ENCODE measurements at regions not wholly inside any gene's neighbourhood (a gene's known extent, or its start where the extent isn't known, plus 50 kb on each side); places are given as distances from the start of the nearest gene placed in this dataset.
"Not testable (repeated sequence)": the region's sequence is repeated elsewhere in the genome, so short reads cannot be mapped to it uniquely, and the experiment has no call there.

GRCh38 chr2:16088035-16088801, 147.9 kb downstream of the MYCN start:
- H3K4me3 ChIP-seq: no peak overlapping the region
- no peaks in the 10 kb centered on the region for H3K36me3 ChIP-seq
- no peaks in the 10 kb centered on the region for H3K4me1 ChIP-seq
- no peak overlapping the region for H3K27ac ChIP-seq
- 67% methylated on average over 10 of the region's 10 CpGs for WGBS
- TF ChIP-seq POLR2A (IDR thresholded peaks at IDR 0.05) (no peak), EP300 (IDR thresholded peaks at IDR 0.05) (no peak), POLR2AphosphoS5 (IDR thresholded peaks at IDR 0.05) (no peak)
- TF ChIP-seq, protein P1, sequence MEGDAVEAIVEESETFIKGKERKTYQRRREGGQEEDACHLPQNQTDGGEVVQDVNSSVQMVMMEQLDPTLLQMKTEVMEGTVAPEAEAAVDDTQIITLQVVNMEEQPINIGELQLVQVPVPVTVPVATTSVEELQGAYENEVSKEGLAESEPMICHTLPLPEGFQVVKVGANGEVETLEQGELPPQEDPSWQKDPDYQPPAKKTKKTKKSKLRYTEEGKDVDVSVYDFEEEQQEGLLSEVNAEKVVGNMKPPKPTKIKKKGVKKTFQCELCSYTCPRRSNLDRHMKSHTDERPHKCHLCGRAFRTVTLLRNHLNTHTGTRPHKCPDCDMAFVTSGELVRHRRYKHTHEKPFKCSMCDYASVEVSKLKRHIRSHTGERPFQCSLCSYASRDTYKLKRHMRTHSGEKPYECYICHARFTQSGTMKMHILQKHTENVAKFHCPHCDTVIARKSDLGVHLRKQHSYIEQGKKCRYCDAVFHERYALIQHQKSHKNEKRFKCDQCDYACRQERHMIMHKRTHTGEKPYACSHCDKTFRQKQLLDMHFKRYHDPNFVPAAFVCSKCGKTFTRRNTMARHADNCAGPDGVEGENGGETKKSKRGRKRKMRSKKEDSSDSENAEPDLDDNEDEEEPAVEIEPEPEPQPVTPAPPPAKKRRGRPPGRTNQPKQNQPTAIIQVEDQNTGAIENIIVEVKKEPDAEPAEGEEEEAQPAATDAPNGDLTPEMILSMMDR (IDR thresholded peaks at IDR 0.05): no peak
- DNase-seq (ENCODE audit: low spot score in 2 of 2): no peak
- H3K9me3 ChIP-seq: no peaks in the 10 kb centered on the region
- H3K27me3 ChIP-seq: no peaks in the 10 kb centered on the region

GRCh38 chr2:16086136-16086535, 145.8 kb downstream of the MYCN start:
- not testable (repeated sequence) for H3K27me3 ChIP-seq; H3K36me3 ChIP-seq; H3K4me3 ChIP-seq; H3K4me1 ChIP-seq; DNase-seq (ENCODE audit: low spot score in 2 of 2); H3K27ac ChIP-seq; H3K9me3 ChIP-seq
- 94% methylated on average over 12 of the region's 12 CpGs for WGBS

DNA sequence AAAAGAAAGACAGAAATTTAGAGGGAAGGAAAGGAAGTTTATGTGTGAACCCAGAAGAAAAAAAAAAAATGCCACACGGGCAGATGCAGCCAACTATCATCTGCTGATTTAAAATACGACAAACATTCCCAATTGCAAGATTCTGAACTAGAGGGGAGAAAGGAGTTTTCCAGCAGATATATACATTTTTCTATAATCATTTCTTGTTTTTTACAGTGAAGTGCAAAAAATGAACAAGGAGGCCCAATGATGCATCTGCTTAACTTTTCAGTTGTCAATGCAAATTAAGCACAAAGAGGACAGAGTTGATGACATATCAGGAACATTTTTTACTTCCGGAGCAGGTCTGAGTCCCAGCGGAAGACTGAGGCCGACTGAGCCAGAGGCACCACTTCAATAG, 144.7 kb downstream of the MYCN start:
- no peaks in the 10 kb centered on the region for H3K9me3 ChIP-seq
- no peaks in the 10 kb centered on the region for H3K27me3 ChIP-seq
- H3K36me3 ChIP-seq: no peaks in the 10 kb centered on the region
- no peak for DNase-seq (ENCODE audit: low spot score in 2 of 2)
- no peak overlapping the region for H3K27ac ChIP-seq
- 80% methylated on average over 5 of the region's 5 CpGs for WGBS
- no peaks in the 10 kb centered on the region for H3K4me1 ChIP-seq
- TF ChIP-seq POLR2AphosphoS5 (IDR thresholded peaks at IDR 0.05) (no peak), POLR2A (IDR thresholded peaks at IDR 0.05) (no peak), EP300 (IDR thresholded peaks at IDR 0.05) (no peak)
- TF ChIP-seq, protein P1 (IDR thresholded peaks at IDR 0.05): no peak
- H3K4me3 ChIP-seq: no peak overlapping the region

- Histone ChIP-seq H3K9me3 (no peaks in the 10 kb centered on the region), H3K4me3 (no peak overlapping the region), H3K27ac (no peak overlapping the region), H3K36me3 (no peaks in the 10 kb centered on the region), H3K4me1 (no peaks in the 10 kb centered on the region), H3K27me3 (no peaks in the 10 kb centered on the region)
- no peak for DNase-seq (ENCODE audit: low spot score in 2 of 2)
- TF ChIP-seq POLR2AphosphoS5 (IDR thresholded peaks at IDR 0.05): no peak
- TF ChIP-seq POLR2A (IDR thresholded peaks at IDR 0.05): no peak
- no peak for TF ChIP-seq EP300 (IDR thresholded peaks at IDR 0.05)
- TF ChIP-seq, protein P1 (IDR thresholded peaks at IDR 0.05): no peak
- WGBS: 76% methylated on average over 8 of the region's 8 CpGs
These were observed 143.9 kb downstream of the MYCN start for GRCh38 chr2:16084274-16084673.

DNA sequence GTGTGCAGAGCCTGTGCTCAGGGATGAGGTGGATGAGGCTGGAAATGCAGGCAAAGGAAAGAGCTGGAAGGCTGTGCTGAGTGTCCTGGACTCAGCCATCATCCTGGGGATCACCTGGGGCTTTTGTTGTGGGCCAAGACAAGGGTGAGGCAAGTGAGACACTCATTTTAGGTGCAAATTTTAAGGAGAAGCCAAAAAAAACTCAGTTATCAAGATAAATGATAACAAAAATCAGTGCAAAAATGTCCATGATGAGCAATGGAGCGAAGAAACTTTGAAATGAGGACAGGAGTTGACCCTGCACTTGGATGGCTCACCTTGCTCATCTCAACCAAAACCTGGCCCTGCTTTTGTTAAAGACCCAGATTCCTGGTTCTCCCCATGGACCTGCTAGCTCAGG, 141.9 kb downstream of the MYCN start:
- no peaks in the 10 kb centered on the region for H3K9me3 ChIP-seq
- no peak overlapping the region for H3K4me3 ChIP-seq
- WGBS: 100% methylated on average over 1 of the region's 1 CpG
- no peak overlapping the region for H3K27ac ChIP-seq
- no peak for TF ChIP-seq POLR2AphosphoS5 (IDR thresholded peaks at IDR 0.05)
- TF ChIP-seq EP300 (IDR thresholded peaks at IDR 0.05): no peak
- TF ChIP-seq POLR2A (IDR thresholded peaks at IDR 0.05): no peak
- TF ChIP-seq, protein P1 (IDR thresholded peaks at IDR 0.05): no peak
- no peaks in the 10 kb centered on the region for H3K4me1 ChIP-seq
- DNase-seq (ENCODE audit: low spot score in 2 of 2): no peak
- no peaks in the 10 kb centered on the region for H3K27me3 ChIP-seq
- no peaks in the 10 kb centered on the region for H3K36me3 ChIP-seq
